Transverse colon (tissue), 4 donors: ENCODE measurements at regions not wholly inside any gene's neighbourhood (a gene's known extent, or its start where the extent isn't known, plus 50 kb on each side); places are given as distances from the start of the nearest gene placed in this dataset.

Experiments used
- DNase-seq: peaks from one replicate; pipeline ENCODE4 v3.0.0-alpha.2; 2019
- H3K27ac ChIP-seq, 4 donors: fragments of 200-600 bp; sonication (generic); 2 replicates each; pipeline ENCODE4 v1.5.1; 2016 to 2018; ENCODE audit warnings: inconsistent platforms in 4 of 4
- H3K27me3 ChIP-seq: fragments of 200-600 bp; sonication (generic); 2 replicates; pipeline ENCODE4 v1.5.1; 2017; ENCODE audit warnings: inconsistent platforms
- H3K36me3 ChIP-seq, 4 donors: fragments of 200-600 bp; sonication (generic); 2 replicates each; pipeline ENCODE4 v1.5.1; 2017 to 2019; ENCODE audit warnings: inconsistent platforms in 4 of 4
- H3K4me1 ChIP-seq, 4 donors: fragments of 200-600 bp; sonication (generic); 2 replicates each; pipeline ENCODE4 v1.5.1; 2017 to 2020; ENCODE audit warnings: inconsistent platforms in 4 of 4
- H3K4me3 ChIP-seq, 4 donors: fragments of 200-600 bp; sonication (generic); 1 replicate in 1 of 4; 2 replicates in 3 of 4; pipeline versions ENCODE4 v1.5.1 to v1.6.1; 2017 to 2019; ENCODE audit warnings: inconsistent platforms in 4 of 4
- H3K9me3 ChIP-seq, 2 donors: fragments of 200-600 bp; sonication (generic); 2 replicates each; pipeline ENCODE4 v1.5.1; 2017 to 2019; ENCODE audit warnings: inconsistent platforms in 2 of 2
- EP300 ChIP-seq: sonication (generic); formaldehyde crosslinking; IDR thresholded peaks from one replicate; pipeline ENCODE4 v1.6.1; 2017; ENCODE audit warnings: antibody characterized with exemption, low read depth
- POLR2A ChIP-seq: fragments of 450-650 bp; IDR thresholded peaks from one replicate; pipeline ENCODE4 v1.6.1; 2016; ENCODE audit warnings: antibody characterized with exemption, mild to moderate bottlenecking, moderate library complexity
- POLR2AphosphoS5 ChIP-seq, 3 donors: sonication (generic); formaldehyde crosslinking; IDR thresholded peaks; one replicate each; pipeline ENCODE4 v1.6.1; 2016; ENCODE audit warnings: antibody characterized with exemption in 3 of 3
- whole genome bisulfite sequencing, 2 donors: methylation state at CpG; one replicate each; pipeline ENCODE4 v1.1.5; 2018; ENCODE audit warnings: low coverage in 1 of 2; 5-methylcytosine and 5-hydroxymethylcytosine counted together
- in situ Hi-C, 4 donors: fragments of 200-750 bp; cut with MboI; loops; one replicate each; pipeline versions ENCODE4 v1.15.0 to v1.15.1; 2017; ENCODE audit warnings: low sequenced_read_pairs in 3 of 4, low pct_ligation_motif_present in 1 of 4, low pct_unique_long_range_greater_than_20kb in 1 of 4
- intact Hi-C: fragments of 100-400 bp; cut with DNase I; formaldehyde crosslinking; loops from one replicate; pipeline ENCODE4 v1.15.1; 2023; ENCODE audit warnings: low total_unique reads
- TF ChIP-seq, protein P1 (sequence below), 5 experiments: fragments of 200-600 bp in 3 of 5; fragments of 450-650 bp in 2 of 5; sonication (generic) in 3 of 5; IDR thresholded peaks; 1 replicate in 2 of 5; 2 replicates in 3 of 5; pipeline ENCODE4 v1.5.1; 2016 to 2017; ENCODE audit warnings: antibody characterized with exemption in 5 of 5, inconsistent platforms in 3 of 5, mild to moderate bottlenecking in 2 of 5, moderate library complexity in 1 of 5

DNA sequence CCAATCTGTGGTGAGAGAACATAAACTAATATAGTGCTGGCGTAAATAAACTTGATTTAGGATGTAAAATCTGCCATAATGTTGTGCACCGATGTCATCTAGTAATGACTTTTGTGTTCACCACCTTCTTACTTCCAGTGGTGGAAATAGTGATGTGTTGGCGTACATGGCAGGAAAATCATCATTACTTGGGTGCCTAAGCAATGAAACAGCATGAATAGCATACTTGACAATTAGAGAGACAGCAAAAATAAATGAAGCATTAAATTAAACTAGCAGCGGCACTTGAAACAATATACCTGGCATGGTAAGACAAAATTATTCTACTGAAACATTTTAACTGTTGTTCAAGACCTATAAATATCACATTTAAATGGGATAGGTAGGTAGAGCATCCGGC, 73.2 kb upstream of the DSC1 start:
- Histone ChIP-seq H3K27ac (no peak overlapping the region), H3K4me1 (peaks cover 0 to 20% (median 7%) of the 10 kb centered on the region in 4 donors), H3K27me3 (no peaks in the 10 kb centered on the region), H3K36me3 (no peaks in the 10 kb centered on the region), H3K4me3 (no peak overlapping the region), H3K9me3 (no peaks in the 10 kb centered on the region)
- in situ Hi-C loops (no loop called here), intact Hi-C loops (no loop called here)
- TF ChIP-seq POLR2A (no peak), POLR2AphosphoS5 (IDR thresholded peaks at IDR 0.05) (no peak), EP300 (no peak)
- TF ChIP-seq, protein P1, sequence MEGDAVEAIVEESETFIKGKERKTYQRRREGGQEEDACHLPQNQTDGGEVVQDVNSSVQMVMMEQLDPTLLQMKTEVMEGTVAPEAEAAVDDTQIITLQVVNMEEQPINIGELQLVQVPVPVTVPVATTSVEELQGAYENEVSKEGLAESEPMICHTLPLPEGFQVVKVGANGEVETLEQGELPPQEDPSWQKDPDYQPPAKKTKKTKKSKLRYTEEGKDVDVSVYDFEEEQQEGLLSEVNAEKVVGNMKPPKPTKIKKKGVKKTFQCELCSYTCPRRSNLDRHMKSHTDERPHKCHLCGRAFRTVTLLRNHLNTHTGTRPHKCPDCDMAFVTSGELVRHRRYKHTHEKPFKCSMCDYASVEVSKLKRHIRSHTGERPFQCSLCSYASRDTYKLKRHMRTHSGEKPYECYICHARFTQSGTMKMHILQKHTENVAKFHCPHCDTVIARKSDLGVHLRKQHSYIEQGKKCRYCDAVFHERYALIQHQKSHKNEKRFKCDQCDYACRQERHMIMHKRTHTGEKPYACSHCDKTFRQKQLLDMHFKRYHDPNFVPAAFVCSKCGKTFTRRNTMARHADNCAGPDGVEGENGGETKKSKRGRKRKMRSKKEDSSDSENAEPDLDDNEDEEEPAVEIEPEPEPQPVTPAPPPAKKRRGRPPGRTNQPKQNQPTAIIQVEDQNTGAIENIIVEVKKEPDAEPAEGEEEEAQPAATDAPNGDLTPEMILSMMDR (IDR thresholded peaks at IDR 0.05) = no peak
- WGBS, 2 donors = 84 to 87% methylated on average over 5 of the region's 5 CpGs
- no peak for DNase-seq

DNA sequence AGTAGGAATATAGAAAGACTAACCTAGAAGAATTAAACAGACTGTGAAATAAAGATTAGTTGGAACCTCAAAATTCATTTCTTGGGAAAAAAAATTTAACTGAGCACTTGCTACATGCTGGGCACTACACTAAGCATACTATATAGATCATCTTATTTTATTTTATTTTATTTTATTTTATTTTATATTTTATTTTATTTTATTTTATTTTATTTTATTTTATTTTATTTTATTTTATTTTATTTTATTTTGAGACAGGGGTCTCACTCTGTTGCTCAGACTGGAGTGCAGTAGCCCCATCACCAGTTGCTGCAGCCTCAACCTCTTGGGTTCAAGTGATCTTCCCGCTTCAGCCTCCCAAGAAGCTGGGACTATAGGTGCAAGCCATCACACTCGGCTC, 74.5 kb upstream of the DSC1 start:
- TF ChIP-seq POLR2AphosphoS5 (IDR thresholded peaks at IDR 0.05) (no peak), EP300 (no peak), POLR2A (no peak)
- TF ChIP-seq, protein P1 (IDR thresholded peaks at IDR 0.05) = no peak
- in situ Hi-C loops (no loop called here), intact Hi-C loops (no loop called here)
- H3K4me1 ChIP-seq = peaks cover 0 to 22% (median 15%) of the 10 kb centered on the region in 4 donors
- no peaks in the 10 kb centered on the region for H3K27me3 ChIP-seq
- no peaks in the 10 kb centered on the region for H3K36me3 ChIP-seq
- no peaks in the 10 kb centered on the region for H3K9me3 ChIP-seq
- H3K27ac ChIP-seq = no peak overlapping the region
- no peak overlapping the region for H3K4me3 ChIP-seq
- no peak for DNase-seq
- 57 to 93% methylated on average over 1 to 2 of the region's 2 CpGs for WGBS, 2 donors

DNA sequence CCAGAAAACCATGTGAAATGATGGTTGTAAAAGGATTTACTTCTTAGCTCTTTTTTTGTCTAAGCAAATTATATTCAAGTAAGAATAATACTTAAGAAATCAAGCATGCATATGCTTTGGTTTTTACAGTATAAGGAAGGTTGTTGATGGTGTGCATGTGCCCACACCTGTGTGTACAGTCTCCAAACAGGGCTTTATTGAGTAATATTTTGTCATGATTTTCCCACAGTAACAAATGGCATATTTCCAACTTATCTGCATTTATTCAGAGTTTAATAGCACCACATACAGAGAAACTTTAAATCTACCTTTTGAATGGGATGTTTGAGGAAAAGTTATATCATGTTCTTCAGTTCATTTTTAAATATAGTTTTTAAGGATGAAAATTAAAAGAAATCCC, 76.5 kb upstream of the DSG1 start:
- TF ChIP-seq POLR2AphosphoS5 (IDR thresholded peaks at IDR 0.05) = no peak
- TF ChIP-seq POLR2A = no peak
- TF ChIP-seq EP300 = no peak
- TF ChIP-seq, protein P1 (IDR thresholded peaks at IDR 0.05) = no peak
- H3K9me3 ChIP-seq = no peaks in the 10 kb centered on the region
- no peak for DNase-seq
- in situ Hi-C loops = no loop called here
- H3K27ac ChIP-seq = peak overlapping the region; percentile 68 to 74 (median 73)
- no peak overlapping the region for H3K4me3 ChIP-seq
- H3K27me3 ChIP-seq = no peaks in the 10 kb centered on the region
- no peaks in the 10 kb centered on the region for H3K36me3 ChIP-seq
- H3K4me1 ChIP-seq = peaks cover 4 to 55% (median 37%) of the 10 kb centered on the region in 4 donors
- intact Hi-C loops = no loop called here

DNA sequence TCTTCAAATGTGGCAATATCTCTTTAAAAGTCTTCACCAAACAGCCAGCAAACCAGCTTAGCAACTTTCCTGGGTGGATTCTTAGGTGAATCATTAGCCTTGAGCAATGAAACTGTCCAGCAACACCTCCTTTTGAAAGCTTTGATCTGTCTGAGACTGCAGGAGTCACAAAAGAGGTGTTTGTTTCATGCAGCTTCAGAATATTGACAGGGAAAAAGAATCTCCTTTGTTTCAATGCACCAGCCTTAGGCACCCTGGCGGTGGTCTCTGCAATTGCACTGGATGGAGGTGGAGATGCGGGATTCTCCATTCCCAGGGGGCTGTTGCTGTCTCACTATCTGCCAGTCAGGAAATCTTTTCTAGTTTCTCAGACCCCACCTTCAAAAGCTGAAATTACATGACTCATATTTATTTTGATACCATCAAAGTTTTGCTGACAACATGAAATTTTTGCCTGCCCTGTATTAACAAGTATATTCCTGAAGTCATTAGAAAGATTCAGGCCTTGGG, 76.0 kb upstream of the DSG1 start:
- H3K27ac ChIP-seq = peak overlapping the region; percentile 67 to 74 (median 73)
- 58 to 80% methylated on average over 1 to 2 of the region's 2 CpGs for WGBS, 2 donors
- H3K4me1 ChIP-seq = peaks cover 4 to 55% (median 37%) of the 10 kb centered on the region in 4 donors
- no peaks in the 10 kb centered on the region for H3K9me3 ChIP-seq
- no peak for TF ChIP-seq EP300
- peak in 2 of 3 donors; percentile 66 to 81 for TF ChIP-seq POLR2AphosphoS5 (IDR thresholded peaks at IDR 0.05)
- TF ChIP-seq, protein P1 (IDR thresholded peaks at IDR 0.05) = peak; percentile 37 to 90 (median 61)
- no peak overlapping the region for H3K4me3 ChIP-seq
- H3K36me3 ChIP-seq = no peaks in the 10 kb centered on the region
- H3K27me3 ChIP-seq = no peaks in the 10 kb centered on the region
- intact Hi-C loops = no loop called here
- DNase-seq = peak; percentile 68
- in situ Hi-C loops = no loop called here
